Hepatocyte (in vitro differentiated cells): ENCODE measurements at regions not wholly inside any gene's neighbourhood (a gene's known extent, or its start where the extent isn't known, plus 50 kb on each side); places are given as distances from the start of the nearest gene placed in this dataset.

Experiments
- DNase-seq: peaks from one replicate; pipeline ENCODE4 v3.0.0-alpha.2; 2016; ENCODE audit warnings: low spot score
- H2AFZ ChIP-seq: fragments of 200-600 bp; sonication (generic); 2 replicates; pipeline ENCODE4 v1.6.0; 2016; ENCODE audit warnings: antibody characterized with exemption, mild to moderate bottlenecking
- H3K27ac ChIP-seq: fragments of 200-600 bp; sonication (generic); 2 replicates; pipeline ENCODE4 v1.5.1; 2016; ENCODE audit warnings: mild to moderate bottlenecking
- H3K27me3 ChIP-seq: fragments of 200-600 bp; sonication (generic); 2 replicates; pipeline ENCODE4 v1.6.1; 2016
- H3K36me3 ChIP-seq: fragments of 200-600 bp; sonication (generic); replicated peaks from 2 replicates; pipeline ENCODE4 v1.5.1; 2016; ENCODE audit warnings: low read depth; ENCODE audit not compliant: insufficient read depth
- H3K4me1 ChIP-seq: fragments of 200-600 bp; sonication (generic); 2 replicates; pipeline ENCODE4 v1.5.1; 2016; ENCODE audit warnings: mild to moderate bottlenecking, moderate library complexity; ENCODE audit not compliant: insufficient read depth
- H3K4me2 ChIP-seq: fragments of 200-600 bp; sonication (generic); 2 replicates; pipeline ENCODE4 v1.6.0; 2016
- H3K4me3 ChIP-seq: fragments of 200-600 bp; sonication (generic); 2 replicates; pipeline ENCODE4 v1.5.1; 2016; ENCODE audit warnings: mild to moderate bottlenecking
- H3K79me2 ChIP-seq: fragments of 200-600 bp; sonication (generic); 2 replicates; pipeline ENCODE4 v1.6.0; 2017; ENCODE audit warnings: mild to moderate bottlenecking
- H3K9me2 ChIP-seq: fragments of 200-600 bp; sonication (generic); replicated peaks from 2 replicates; pipeline ENCODE4 v1.6.0; 2017; ENCODE audit warnings: mild to moderate bottlenecking; ENCODE audit not compliant: insufficient read depth
- H3K9me3 ChIP-seq: fragments of 200-600 bp; sonication (generic); 2 replicates; pipeline ENCODE4 v1.5.1; 2016; ENCODE audit warnings: low read depth, mild to moderate bottlenecking
- H4K20me1 ChIP-seq: fragments of 200-600 bp; sonication (generic); 2 replicates; pipeline ENCODE4 v1.6.0; 2016; ENCODE audit warnings: mild to moderate bottlenecking; ENCODE audit not compliant: insufficient read depth, poor library complexity, severe bottlenecking
- EZH2 ChIP-seq: fragments of 200-600 bp; sonication (generic); IDR thresholded peaks from 2 replicates; pipeline ENCODE4 v1.6.1; 2016; ENCODE audit warnings: antibody characterized with exemption, mild to moderate bottlenecking, borderline replicate concordance
- EZH2phosphoT487 ChIP-seq: fragments of 200-600 bp; sonication (generic); IDR thresholded peaks from one replicate; pipeline ENCODE4 v1.6.1; 2018; ENCODE audit warnings: antibody characterized with exemption, mild to moderate bottlenecking, low read depth, moderate library complexity; ENCODE audit not compliant: unreplicated experiment, severe bottlenecking
- WGBS: methylation state at CpG from one replicate; pipeline ENCODE4 v1.1.6; 2016; ENCODE audit warnings: low lambda C conversion rate; ENCODE audit errors: missing lambda C conversion rate; 5-methylcytosine and 5-hydroxymethylcytosine counted together
- TF ChIP-seq, protein P1 (sequence below): fragments of 200-600 bp; sonication (generic); IDR thresholded peaks from 2 replicates; pipeline ENCODE4 v1.5.1; 2016; ENCODE audit warnings: antibody characterized with exemption, mild to moderate bottlenecking; ENCODE audit not compliant: poor library complexity

DNA sequence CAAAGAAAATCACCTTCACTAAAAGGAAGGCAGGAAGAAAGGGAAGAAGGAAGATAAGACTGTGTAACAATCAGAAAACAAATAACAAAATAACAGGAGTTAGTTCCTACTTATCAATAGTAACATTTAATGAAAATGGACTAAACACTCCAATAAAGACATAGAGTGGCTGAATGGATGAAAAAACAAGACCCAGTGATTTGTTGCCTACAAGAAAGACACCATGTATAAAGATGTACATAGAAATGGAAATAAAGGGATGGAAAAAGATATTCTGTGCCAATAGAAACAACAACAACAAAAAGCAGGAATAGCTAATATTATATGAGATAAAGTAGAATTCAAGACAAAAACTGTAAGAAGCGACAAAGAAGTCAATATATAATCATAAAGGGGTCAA, 116.8 kb downstream of the LURAP1L start:
- Histone ChIP-seq H3K27ac (no peak overlapping the region), H3K4me1 (no peaks in the 10 kb centered on the region), H3K9me3 (no peaks in the 10 kb centered on the region), H2AFZ (no peak overlapping the region), H3K27me3 (no peaks in the 10 kb centered on the region), H3K4me3 (no peak overlapping the region), H3K4me2 (no peak overlapping the region), H3K36me3 (no peaks in the 10 kb centered on the region), H3K79me2 (no peaks in the 10 kb centered on the region), H3K9me2 (no peaks in the 10 kb centered on the region), H4K20me1 (no peaks in the 10 kb centered on the region)
- TF ChIP-seq, protein P1, sequence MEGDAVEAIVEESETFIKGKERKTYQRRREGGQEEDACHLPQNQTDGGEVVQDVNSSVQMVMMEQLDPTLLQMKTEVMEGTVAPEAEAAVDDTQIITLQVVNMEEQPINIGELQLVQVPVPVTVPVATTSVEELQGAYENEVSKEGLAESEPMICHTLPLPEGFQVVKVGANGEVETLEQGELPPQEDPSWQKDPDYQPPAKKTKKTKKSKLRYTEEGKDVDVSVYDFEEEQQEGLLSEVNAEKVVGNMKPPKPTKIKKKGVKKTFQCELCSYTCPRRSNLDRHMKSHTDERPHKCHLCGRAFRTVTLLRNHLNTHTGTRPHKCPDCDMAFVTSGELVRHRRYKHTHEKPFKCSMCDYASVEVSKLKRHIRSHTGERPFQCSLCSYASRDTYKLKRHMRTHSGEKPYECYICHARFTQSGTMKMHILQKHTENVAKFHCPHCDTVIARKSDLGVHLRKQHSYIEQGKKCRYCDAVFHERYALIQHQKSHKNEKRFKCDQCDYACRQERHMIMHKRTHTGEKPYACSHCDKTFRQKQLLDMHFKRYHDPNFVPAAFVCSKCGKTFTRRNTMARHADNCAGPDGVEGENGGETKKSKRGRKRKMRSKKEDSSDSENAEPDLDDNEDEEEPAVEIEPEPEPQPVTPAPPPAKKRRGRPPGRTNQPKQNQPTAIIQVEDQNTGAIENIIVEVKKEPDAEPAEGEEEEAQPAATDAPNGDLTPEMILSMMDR, result no peak
- TF ChIP-seq EZH2 (no peak), EZH2phosphoT487 (no peak)
- WGBS, result 79% methylated on average over 1 of the region's 1 CpG
- DNase-seq, result no peak

DNA sequence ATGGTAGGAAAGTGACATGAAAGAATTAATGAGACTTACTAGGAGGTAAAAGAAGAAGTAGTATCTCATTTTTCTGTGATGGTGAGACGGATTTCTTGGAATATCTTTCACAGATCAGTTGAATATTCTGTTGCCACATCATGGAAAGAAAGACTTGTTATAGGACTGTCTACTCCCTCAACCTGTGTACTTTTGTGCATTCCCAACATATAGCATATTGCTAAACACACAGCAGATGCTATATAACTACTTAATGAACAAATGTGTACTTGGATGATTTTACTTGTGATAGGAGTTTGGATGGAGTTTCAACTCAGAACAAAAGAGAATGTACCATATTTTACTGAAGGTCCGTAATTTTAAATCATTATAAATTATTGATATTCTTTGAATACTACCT, 128.5 kb downstream of the LURAP1L start:
- H2AFZ ChIP-seq, result no peak overlapping the region
- no peaks in the 10 kb centered on the region for H4K20me1 ChIP-seq
- no peaks in the 10 kb centered on the region for H3K9me2 ChIP-seq
- TF ChIP-seq EZH2phosphoT487, result no peak
- TF ChIP-seq EZH2, result no peak
- TF ChIP-seq, protein P1, result no peak
- no peak overlapping the region for H3K4me2 ChIP-seq
- no peaks in the 10 kb centered on the region for H3K9me3 ChIP-seq
- WGBS, result 95% methylated on average over 2 of the region's 2 CpGs
- DNase-seq, result no peak
- no peak overlapping the region for H3K27ac ChIP-seq
- H3K4me1 ChIP-seq, result no peaks in the 10 kb centered on the region
- H3K27me3 ChIP-seq, result no peaks in the 10 kb centered on the region
- H3K79me2 ChIP-seq, result no peaks in the 10 kb centered on the region
- H3K36me3 ChIP-seq, result no peaks in the 10 kb centered on the region
- no peak overlapping the region for H3K4me3 ChIP-seq

DNA sequence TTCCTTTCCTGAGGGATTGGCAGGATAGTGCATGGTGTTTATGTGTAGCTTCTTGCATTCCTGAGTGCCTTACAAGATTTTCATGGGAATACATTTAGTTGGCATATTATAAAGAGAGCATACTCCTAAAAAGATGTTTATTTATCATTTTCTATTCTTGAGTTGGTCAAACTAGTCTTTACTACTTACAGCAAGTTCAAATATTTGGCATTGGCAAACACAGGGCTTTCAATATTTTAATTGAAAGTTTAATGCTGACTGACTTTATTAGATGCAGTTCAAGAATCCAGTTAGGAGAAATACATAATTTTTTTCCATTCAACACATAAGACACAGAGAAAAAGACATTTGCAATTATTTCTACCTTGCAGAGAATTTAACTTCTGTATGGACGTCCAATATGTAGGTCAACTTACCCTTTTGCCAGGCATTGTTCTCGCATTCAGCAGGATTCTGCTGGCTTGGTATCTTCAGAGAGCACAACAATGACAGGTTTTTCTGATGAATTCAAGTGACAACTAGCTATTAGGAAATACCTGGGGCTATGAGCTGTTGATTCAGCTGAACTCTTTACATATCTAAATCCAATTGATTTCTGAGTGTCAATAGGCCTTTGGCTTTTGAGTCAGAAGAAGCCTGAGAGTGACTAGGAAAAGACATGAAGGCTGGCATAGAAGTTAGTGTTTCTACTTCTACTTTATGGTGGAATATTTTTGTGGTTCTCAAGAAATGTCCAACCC, 129.6 kb downstream of the LURAP1L start:
- Histone ChIP-seq H3K4me1 (no peaks in the 10 kb centered on the region), H3K4me3 (no peak overlapping the region), H3K36me3 (no peaks in the 10 kb centered on the region), H3K9me3 (no peaks in the 10 kb centered on the region), H3K79me2 (no peaks in the 10 kb centered on the region), H4K20me1 (no peaks in the 10 kb centered on the region), H3K4me2 (no peak overlapping the region), H3K27ac (no peak overlapping the region), H3K27me3 (no peaks in the 10 kb centered on the region), H2AFZ (no peak overlapping the region), H3K9me2 (no peaks in the 10 kb centered on the region)
- WGBS, result 92% methylated on average over 2 of the region's 2 CpGs
- DNase-seq, result no peak
- TF ChIP-seq, protein P1, result no peak
- TF ChIP-seq EZH2, result no peak
- no peak for TF ChIP-seq EZH2phosphoT487
